OCI-LY7 (cell line): ENCODE measurements at regions not wholly inside any gene's neighbourhood (a gene's known extent, or its start where the extent isn't known, plus 50 kb on each side); places are given as distances from the start of the nearest gene placed in this dataset.

ENCODE experiments used
- BruUV-seq: library from RNA; stranded (reverse); fragments of 400-500 nt; replicated peaks from 2 replicates; lab custom pipeline; 2021; lab: Mats Ljungman, UMichigan
- CTCF ChIA-PET: fragments of 300-600 bp; sonication (Branson Sonifier 250); formaldehyde crosslinking; loops from one replicate; lab custom pipeline; 2022; ENCODE audit warnings: antibody characterized with exemption; ENCODE audit not compliant: unreplicated experiment; lab: Charles Lee
- POLR2A ChIA-PET: fragments of 300-600 bp; sonication (Branson Sonifier 250); formaldehyde crosslinking; loops from one replicate; lab custom pipeline; 2022; ENCODE audit warnings: antibody characterized with exemption; lab: Charles Lee
- DNase-seq: peaks from one replicate; pipeline ENCODE4 v3.0.0-alpha.2; 2015; ENCODE audit warnings: low spot score
- H2AFZ ChIP-seq: fragments of 200-600 bp; sonication (generic), shearing (Covaris generic); 2 replicates; pipeline ENCODE4 v1.6.1; 2014; ENCODE audit warnings: mild to moderate bottlenecking, antibody characterized with exemption, low read length, moderate library complexity
- H3K27ac ChIP-seq: fragments of 200-600 bp; sonication (generic); 2 replicates; pipeline ENCODE4 v1.5.1; 2014; ENCODE audit warnings: mixed run types, low read depth, mild to moderate bottlenecking, moderate library complexity, low read length, inconsistent platforms; ENCODE audit not compliant: poor library complexity, severe bottlenecking
- H3K36me3 ChIP-seq: fragments of 200-600 bp; sonication (generic); 2 replicates; pipeline ENCODE4 v1.6.1; 2014; ENCODE audit warnings: mild to moderate bottlenecking, antibody characterized with exemption, low read length, moderate library complexity, mixed read lengths; ENCODE audit not compliant: insufficient read depth
- H3K4me1 ChIP-seq: fragments of 200-600 bp; sonication (generic); 2 replicates; pipeline ENCODE4 v1.5.1; 2014; ENCODE audit warnings: mild to moderate bottlenecking, low read length; ENCODE audit not compliant: insufficient read depth, poor library complexity, severe bottlenecking
- H3K4me2 ChIP-seq: fragments of 200-600 bp; sonication (generic); 2 replicates; pipeline ENCODE4 v1.6.1; 2014; ENCODE audit warnings: mild to moderate bottlenecking, low read length
- H3K4me3 ChIP-seq: fragments of 200-600 bp; sonication (generic); 2 replicates; pipeline ENCODE4 v1.5.1; 2014; ENCODE audit warnings: mild to moderate bottlenecking, low read depth, low read length; ENCODE audit not compliant: poor library complexity, severe bottlenecking
- H3K79me2 ChIP-seq: fragments of 200-600 bp; sonication (generic); 2 replicates; pipeline ENCODE4 v1.6.1; 2016; ENCODE audit warnings: low read depth, mild to moderate bottlenecking, low read length, moderate library complexity, mixed read lengths; ENCODE audit not compliant: insufficient read depth
- H3K9me2 ChIP-seq: fragments of 200-600 bp; sonication (generic); 2 replicates; pipeline ENCODE4 v1.6.1; 2016; ENCODE audit warnings: mild to moderate bottlenecking, low read length, mixed read lengths; ENCODE audit not compliant: insufficient read depth
- H3K9me3 ChIP-seq: fragments of 200-600 bp; sonication (generic); 2 replicates; pipeline ENCODE4 v1.6.1; 2014; ENCODE audit warnings: mild to moderate bottlenecking, mixed run types, low read length, mixed read lengths
- H4K20me1 ChIP-seq: fragments of 200-600 bp; sonication (generic); 2 replicates; pipeline ENCODE4 v1.6.1; 2014; ENCODE audit warnings: mild to moderate bottlenecking, antibody characterized with exemption, low read length, moderate library complexity, mixed read lengths; ENCODE audit not compliant: insufficient read depth
- CTCF ChIP-seq: fragments of 200-600 bp; sonication (generic); conservative IDR thresholded peaks from 2 replicates; pipeline ENCODE4 v1.5.1; 2014; ENCODE audit warnings: mild to moderate bottlenecking, antibody characterized with exemption, low read length, moderate library complexity, mixed read lengths
- EZH2phosphoT487 ChIP-seq: fragments of 200-600 bp; sonication (generic); IDR thresholded peaks from 2 replicates; pipeline ENCODE4 v1.6.1; 2018; ENCODE audit warnings: low read depth, borderline replicate concordance, mild to moderate bottlenecking, mixed run types, antibody characterized with exemption, low read length, moderate library complexity, mixed read lengths
- intact Hi-C: fragments of 100-400 bp; cut with micrococcal nuclease; formaldehyde crosslinking; loops from one replicate; pipeline ENCODE4 v1.10.0; 2022; ENCODE audit not compliant: unreplicated experiment

- ChIA-PET CTCF (no interaction called here), POLR2A (interaction anchor here (0.7 kb wide), 1 partner anchor 12 kb away, joined by 3 read pairs; no protein-coding TSS in a partner anchor)
- H3K27ac ChIP-seq = no peak overlapping the region
- H4K20me1 ChIP-seq = no peaks in the 10 kb centered on the region
- H3K9me3 ChIP-seq = no peaks in the 10 kb centered on the region
- H2AFZ ChIP-seq = no peak overlapping the region
- H3K4me2 ChIP-seq = no peak overlapping the region
- no peaks in the 10 kb centered on the region for H3K4me1 ChIP-seq
- no TSS peak for BruUV-seq
- TF ChIP-seq CTCF = no peak
- no peak for TF ChIP-seq EZH2phosphoT487
- H3K9me2 ChIP-seq = no peaks in the 10 kb centered on the region
- no peak for DNase-seq
- H3K4me3 ChIP-seq = no peak overlapping the region
- H3K79me2 ChIP-seq = no peaks in the 10 kb centered on the region
- H3K36me3 ChIP-seq = no peaks in the 10 kb centered on the region
- intact Hi-C loops = no loop called here
These were observed 187.5 kb upstream of the ANKRD50 start for GRCh38 chr4:124899997-124900396.

DNA sequence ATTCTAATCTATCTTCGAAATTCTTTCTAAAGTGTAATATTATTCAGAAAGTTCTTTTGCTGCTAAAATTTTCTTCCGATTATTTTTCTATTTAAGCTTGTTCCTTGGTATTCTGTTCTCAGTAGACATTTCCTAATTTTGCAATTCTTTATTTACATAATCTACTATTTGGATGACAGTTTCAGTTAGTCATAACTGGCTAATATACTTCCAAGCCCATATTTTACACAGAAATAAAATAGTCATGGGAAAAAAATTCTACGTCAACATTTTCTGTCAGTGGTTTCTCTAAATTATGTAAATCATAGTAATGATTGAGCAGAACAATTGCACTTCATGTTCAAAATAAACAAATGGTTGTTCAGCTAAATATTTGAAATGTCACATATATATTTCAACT, 178.0 kb upstream of the ANKRD50 start:
- Histone ChIP-seq H3K79me2 (no peaks in the 10 kb centered on the region), H3K4me3 (no peak overlapping the region), H2AFZ (no peak overlapping the region), H4K20me1 (no peaks in the 10 kb centered on the region), H3K9me2 (no peaks in the 10 kb centered on the region), H3K27ac (no peak overlapping the region), H3K36me3 (no peaks in the 10 kb centered on the region), H3K9me3 (no peaks in the 10 kb centered on the region), H3K4me2 (no peak overlapping the region), H3K4me1 (no peaks in the 10 kb centered on the region)
- POLR2A ChIA-PET = interaction anchor here (0.6 to 1.1 kb wide), 2 partner anchors 12 to 17 kb away, joined by 4 to 5 read pairs; no protein-coding TSS in a partner anchor
- DNase-seq = no peak
- intact Hi-C loops = no loop called here
- TF ChIP-seq CTCF (no peak), EZH2phosphoT487 (no peak)
- CTCF ChIA-PET = no interaction called here
- BruUV-seq = no TSS peak

- Histone ChIP-seq H3K9me3 (no peaks in the 10 kb centered on the region), H3K4me3 (no peak overlapping the region), H3K4me1 (no peaks in the 10 kb centered on the region), H3K36me3 (no peaks in the 10 kb centered on the region), H4K20me1 (no peaks in the 10 kb centered on the region), H3K4me2 (no peak overlapping the region), H3K9me2 (no peaks in the 10 kb centered on the region), H3K27ac (no peak overlapping the region), H3K79me2 (no peaks in the 10 kb centered on the region), H2AFZ (no peak overlapping the region)
- no peak for DNase-seq
- BruUV-seq = no TSS peak
- ChIA-PET POLR2A (no interaction called here), CTCF (no interaction called here)
- TF ChIP-seq CTCF (no peak), EZH2phosphoT487 (no peak)
- intact Hi-C loops = no loop called here
These were observed 175.2 kb upstream of the ANKRD50 start for GRCh38 chr4:124887739-124888138.
